HG03558 (cell line): ENCODE measurements at regions not wholly inside any gene's neighbourhood (a gene's known extent, or its start where the extent isn't known, plus 50 kb on each side); places are given as distances from the start of the nearest gene placed in this dataset.
A peak's percentile ranks its signal among the peaks of the same experiment; 100 is the strongest.

Experiments used
- ATAC-seq: cut with Tn5 transposase; IDR thresholded peaks from one replicate; pipeline ENCODE4 v1.9.1; 2021; ENCODE audit warnings: moderate number of reproducible peaks; ENCODE audit not compliant: unreplicated experiment; ENCODE audit errors: extremely low read depth

DNA sequence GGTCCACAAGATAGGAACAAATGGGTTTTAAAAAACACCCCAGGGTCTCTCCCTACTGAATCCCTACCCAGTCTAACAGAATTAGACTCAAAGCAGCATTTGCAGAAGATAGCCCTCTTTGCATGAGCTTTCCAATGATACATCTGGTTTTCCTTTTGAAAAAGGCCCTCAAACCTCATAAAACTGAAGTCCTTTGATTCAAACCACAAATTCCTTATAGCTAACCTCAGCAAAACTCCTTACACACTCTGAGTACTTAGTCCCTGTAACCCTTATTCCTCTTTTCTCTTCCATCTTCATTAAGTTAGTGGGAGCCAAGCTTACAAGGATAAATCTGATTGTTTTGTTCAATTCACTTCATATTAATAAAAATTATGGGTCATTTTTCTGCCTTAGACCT, 90.5 kb upstream of the TNC start:
- no peak for ATAC-seq

DNA sequence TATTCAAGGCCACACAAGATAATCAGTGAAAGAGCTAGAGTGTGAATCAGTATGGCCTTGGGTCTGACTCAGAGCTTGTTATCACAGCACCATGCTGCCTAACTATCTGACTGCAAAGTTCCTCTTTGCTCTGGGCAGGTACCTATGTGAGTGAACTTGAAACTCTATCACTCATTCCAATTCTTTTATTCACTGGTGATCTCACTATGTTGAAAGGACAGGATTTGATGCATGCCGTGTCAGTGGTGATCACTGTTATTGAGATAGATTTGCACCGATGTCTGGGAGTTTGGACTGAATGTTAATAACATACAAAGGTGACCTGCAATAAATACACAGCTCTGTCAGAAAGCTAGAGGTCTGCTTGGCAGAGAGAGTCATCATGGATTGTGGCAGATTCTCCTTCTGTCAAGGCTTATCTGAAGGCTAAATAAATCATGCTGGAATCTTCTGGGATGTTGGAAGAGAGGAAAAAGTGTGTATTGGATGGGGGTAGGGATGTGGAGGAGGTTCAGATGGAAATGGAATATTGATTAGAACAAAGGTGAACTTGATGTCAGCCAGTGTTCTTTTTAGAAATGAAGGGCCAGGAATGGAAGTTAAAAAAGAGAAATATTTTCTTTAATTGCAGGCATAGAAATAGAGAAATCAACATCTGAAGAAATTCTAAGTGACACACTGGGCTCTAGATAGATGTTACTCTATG, 91.8 kb upstream of the TNC start:
- peak; percentile 34 for ATAC-seq

DNA sequence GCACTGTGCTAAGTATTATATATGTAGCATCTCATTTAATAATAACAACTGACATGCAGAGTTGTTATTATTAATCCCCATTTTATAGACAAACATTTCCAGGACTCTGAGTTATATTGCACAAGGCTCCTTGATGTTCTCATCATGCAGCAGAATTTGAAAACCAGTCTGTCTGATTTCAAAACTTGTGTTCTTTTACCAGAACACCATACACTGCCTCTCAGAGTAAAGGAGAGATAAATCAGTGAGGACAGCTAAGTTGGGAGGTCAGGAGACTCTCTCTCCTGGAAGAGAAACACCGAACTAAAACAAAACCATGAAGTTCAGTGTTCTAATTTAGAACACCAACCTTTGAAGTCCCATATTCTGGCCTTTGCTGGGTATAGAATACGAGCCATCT, 92.7 kb upstream of the TNC start:
- no peak for ATAC-seq

DNA sequence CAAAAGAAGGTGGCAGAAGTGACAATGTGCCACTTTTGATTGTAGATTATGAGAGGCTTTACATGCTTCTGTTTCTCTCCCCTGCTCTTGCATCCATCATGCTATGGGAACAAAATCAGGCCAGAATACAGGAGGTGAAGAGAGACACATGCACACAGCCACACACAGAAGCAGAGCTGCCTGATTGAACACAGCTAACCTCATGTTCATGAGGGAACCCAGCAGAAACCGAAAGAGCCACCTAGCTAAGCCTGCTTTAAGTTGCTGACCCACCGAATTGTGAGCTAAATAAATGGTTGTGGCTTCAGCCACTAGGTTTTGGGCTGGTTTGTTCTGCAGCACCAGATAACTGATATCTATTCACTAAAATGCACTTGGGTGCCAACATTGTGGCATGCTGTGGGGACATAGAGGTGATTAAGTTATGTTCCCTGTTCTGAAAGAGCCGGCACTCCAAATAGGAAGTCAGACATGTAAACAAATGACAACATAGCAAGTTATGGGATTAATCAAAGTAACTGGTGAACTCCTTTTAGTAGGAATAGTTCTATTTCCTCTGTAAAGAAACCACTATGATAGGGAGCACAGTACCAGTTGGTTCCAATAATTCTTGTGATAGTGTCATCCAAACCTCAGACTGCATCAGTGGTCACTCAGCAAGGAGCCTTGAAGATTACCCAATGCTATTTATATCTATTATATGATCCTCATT, 93.6 kb upstream of the TNC start:
- ATAC-seq = peak; percentile 44

DNA sequence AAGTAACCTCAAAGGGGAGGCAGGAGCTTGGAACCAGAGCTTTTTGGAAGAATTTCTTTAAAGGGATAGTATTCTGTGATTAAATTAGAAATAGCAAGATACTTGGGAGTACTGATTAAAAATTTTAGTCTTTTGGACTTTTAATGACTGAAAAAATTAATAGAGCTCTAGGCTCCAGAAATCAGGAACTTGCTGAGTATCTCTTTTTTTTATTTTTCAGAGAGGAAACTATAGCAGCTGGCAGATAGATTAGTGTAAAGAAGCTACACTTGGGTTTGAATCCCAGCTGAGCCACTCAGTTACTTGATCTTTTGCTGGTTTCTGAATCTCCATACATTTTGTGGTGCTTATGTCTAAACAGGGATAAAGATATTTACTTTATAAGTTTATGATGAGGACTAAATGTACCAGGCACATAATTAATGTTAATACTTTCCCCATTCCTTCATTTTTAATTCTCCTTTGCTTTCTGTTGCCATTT, 94.2 kb upstream of the TNC start:
- no peak for ATAC-seq

DNA sequence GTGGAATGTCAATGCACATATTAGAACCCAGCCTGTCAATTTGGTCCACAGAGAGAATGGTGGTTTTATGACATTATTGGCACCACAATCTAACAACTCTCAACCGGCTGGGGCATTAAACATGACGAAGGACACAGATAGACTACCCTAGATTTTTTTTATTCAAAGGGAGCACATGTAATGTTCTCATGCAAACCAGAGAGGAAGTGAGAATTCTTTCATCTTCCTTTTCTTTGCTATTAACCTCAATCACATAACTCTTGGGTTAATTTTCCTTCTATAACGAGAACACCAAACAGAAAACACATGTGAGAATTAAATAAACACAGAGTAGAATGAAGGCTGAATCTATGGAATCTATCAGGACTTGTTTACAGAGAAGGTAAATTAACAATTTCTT, 94.9 kb upstream of the TNC start:
- no peak for ATAC-seq

DNA sequence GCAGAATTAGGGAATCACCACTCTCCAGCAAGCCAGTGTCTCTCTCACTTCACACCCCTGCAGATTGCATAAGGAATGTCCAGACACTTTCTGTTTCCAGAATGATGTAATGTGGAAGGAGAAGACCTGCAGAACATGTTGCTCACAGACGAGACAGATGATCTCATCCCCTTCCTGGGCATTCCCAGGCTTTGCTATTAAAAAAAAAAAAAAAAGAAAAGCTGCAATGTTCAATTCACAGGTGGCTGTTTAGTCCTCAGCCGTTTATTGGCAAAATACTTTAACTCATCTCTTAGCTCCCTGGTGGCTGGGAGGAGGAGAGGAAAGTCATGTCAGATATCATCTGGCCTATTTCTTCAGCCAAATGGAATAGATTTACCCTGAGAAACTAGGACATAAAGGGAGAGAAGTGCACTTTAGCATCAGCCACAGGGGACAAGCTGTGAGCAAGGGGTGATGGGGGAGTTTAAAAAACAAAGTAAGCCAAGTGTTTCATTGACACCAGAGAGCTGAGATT, 95.9 kb upstream of the TNC start:
- no peak for ATAC-seq

DNA sequence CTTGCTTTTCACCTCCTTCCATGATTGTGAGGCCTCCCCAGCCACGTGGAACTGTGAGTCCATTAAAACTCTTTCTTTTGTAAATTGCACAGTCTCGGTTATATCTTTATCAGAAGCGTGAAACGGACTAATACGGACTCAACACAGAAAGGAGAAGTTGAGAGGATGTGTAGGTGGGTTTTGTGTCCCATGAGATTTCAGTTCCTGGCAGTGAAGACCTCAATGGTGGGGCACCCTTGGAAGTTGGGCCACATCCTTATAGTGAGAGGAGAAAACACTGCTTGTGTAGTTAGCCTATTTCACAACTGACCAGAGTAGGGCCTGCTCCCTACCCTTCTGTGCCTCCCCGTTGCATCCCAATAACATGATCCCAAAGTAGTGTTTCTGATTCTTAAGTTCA, 98.9 kb upstream of the TNC start:
- no peak for ATAC-seq

DNA sequence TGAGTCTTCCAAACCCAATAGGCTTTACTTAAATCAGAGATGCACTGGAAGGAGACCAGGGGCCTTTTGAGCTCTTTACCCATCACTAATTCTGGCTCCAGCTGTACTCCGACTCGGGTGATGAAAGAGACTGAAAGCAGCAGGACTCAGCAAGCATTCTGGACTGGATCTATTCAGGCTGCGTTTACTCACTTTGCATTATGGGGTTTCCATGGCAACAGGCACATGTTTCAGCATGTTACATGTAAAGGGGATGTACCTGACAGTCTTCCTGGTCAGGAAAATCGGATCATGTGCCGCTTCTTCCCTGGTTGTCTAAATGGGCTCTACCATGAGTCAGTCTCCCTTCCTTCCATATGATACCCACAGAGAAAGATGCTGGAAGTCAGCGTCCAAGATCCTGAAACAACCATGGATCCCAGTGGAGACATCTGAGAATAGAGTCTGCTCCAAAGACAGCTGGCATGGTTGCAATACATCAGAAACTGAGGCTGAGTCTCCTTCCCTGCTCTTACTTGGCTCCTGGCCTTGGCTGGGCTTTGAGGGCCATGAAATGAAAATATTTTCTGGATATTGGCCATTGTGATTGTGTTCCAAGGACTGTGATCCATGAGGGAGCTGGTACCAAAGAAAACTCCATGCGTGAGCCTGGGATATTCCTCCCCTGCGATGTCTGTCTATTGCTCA, 102.5 kb upstream of the TNC start:
- no peak for ATAC-seq

DNA sequence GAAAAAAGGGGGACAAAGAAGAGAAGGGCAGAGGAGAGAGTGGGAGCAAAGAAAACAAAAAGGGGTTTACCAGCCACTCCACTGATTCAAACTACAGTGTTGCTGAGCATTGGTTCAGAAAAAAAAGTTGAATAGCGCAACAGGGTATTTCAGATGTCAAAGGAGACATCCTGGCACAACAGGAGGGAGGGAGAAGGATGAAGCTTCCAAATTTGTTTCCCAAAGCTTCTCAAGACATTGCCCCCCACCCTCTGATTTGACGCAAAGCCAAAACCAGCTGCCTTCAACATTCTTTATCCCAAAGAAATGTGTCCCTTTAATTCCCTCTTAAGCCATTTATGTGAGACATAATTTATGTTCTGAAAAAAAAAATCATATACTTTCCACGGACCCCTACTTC, 105.5 kb upstream of the TNC start:
- no peak for ATAC-seq

DNA sequence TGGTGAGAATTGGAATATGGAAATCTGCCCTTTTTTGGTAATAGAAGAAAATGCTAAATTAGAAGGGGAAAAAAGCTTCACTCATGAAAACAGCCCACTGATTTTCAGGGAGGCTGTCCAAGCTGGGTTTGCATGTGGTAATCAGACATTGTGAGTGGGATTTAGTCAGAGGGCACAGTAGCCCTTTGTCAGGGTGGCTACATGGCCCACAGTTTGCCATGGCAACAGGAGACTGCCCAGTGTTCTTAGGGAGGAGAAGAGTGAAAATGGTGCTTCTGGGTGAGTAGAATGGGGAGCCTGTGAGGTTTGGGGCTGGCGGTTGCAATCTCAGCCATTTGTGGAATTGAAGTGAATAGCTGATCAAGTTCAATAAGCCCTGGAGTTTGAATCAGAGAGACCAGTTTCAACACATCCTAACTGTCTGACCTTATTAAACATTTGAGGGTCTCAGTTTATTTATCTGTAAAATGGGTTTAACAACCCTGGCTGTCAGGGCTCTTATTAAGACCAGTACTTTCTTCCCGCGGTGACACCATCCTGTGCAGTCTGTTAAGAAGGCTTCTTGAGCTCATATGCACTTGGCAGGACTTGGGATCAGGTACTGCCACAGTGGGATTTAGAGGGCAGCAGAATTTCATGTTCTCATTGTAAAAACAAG, 107.6 kb upstream of the TNC start:
- ATAC-seq = no peak

DNA sequence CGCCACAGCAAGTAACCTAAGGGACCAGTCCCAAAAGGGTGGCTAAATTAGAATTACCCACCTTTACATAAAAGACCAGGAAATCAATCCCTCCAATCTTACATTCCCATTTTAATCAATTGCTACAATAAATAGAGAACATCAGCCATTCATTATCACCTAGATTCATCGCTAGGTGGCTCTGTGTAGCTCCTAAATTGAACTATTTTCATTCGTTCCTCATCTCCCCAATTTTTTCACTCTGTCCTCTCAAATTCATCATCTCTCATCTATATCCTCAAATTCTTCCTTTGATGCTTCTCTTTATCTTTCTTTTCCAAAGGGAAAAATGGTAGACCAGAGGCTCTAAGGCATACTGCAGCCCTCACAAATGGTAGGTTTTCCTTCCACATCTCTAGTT, 108.2 kb upstream of the TNC start:
- ATAC-seq = no peak

DNA sequence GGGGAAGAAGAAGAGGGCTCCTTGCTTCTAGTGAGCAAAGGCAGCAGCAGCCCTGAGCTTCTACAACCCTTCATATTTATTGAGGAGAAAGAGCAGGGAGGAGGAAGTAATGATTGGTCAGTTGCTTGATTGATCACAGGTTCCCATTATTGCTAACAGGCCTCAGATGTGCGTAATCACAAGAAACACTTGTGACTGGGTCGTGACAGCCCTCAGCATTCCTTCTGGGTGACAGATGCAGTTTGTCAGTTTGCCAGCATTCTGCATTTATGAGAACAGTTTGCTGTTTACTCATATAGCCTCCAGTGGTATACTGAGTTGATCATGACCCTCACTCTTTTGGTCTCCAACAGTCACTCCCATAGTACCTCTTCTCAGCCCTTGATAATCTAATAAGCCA, 111.5 kb upstream of the TNC start:
- no peak for ATAC-seq

DNA sequence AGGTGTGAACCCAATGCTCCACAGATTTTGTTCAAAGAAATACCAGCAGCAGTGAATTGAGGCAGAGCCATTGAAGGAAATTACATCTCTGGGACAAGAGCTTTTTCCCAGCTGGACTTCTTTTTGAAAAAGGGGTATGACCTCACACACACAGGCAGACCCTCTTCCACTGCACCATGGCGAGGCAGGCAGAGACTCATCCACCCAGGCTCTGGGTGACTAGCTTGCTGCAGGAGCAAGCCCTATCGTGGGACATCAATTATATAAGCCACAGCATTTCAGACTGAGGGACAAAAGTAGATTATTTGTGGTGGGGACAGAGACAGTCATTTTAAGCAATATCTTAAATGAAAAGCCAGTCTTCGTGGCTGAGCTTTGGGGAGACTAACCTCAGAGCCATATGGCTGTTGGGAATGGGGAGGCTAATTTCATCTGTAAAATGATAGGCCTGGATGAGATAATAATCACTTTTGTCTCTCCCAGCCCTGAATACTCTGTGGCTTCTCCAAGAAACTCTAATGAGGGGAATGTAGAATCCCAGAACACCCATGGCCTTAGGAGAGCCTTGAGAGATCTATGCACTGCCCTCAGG, 113.1 kb upstream of the TNC start:
- no peak for ATAC-seq

DNA sequence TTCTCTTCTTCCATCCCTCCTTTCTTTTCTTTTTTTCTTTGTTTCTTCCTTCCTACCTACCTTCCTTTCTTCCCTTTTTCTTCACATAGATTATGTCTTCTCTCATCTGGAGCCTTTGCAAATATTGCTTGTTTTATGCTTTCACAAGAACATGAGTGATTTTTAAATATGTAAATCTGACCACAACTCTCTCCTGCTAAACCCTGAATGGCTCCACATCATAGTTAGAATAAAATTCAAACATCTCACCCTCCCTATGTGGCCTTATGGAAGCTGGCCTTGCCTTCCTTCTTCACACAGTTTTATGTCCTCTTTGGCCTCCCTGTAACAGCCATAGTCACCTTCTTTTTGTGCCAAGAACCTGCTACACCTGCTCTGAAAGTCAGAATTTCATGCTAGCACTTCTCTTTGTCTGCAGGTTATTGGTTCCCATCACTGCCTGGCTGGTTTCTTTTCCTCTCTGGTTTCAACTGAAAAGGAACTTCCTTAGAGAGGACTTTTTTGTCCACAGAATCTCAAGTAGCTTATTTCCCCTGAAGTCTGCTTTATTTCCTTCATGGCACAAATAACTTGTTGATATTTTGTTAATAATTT, 114.3 kb upstream of the TNC start:
- ATAC-seq = no peak

DNA sequence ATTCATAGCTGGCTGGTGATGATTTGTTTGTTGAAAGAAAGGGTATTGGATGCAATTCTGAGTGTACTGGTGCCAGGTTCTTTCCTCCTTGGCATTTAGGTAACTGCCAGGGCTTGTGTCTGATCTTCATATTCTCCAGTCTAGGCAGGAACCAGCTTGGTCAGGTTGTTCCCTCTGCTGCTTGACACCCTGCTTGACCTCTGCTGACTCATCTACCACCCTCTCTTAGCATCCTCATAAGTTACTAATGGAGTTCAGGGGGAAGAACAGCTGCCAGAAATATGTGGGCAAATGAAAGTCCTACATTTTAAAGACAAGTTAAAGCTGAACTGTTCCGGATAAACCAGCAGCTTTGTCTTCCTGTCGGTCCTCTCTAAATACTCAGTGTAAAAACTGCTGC, 116.1 kb upstream of the TNC start:
- ATAC-seq = no peak

DNA sequence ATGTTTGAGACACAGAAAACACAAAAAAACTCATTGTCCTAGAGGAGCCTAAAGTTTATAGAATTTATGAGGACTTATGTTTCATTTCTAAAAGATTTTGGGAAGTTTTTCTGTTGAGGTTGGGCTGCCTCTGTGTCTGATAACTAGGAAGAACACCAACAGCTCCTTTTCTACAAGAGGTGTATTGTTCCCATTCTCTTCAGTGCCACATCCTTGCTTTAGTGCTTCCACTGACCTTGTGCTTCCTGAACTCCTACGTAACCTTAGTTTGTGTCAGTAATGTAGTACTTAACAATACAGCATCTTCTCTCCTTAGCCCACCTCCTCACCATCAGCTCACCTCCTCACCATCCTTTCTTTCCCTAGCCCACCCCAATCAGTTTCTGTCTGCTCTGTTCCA, 117.3 kb upstream of the TNC start:
- no peak for ATAC-seq

DNA sequence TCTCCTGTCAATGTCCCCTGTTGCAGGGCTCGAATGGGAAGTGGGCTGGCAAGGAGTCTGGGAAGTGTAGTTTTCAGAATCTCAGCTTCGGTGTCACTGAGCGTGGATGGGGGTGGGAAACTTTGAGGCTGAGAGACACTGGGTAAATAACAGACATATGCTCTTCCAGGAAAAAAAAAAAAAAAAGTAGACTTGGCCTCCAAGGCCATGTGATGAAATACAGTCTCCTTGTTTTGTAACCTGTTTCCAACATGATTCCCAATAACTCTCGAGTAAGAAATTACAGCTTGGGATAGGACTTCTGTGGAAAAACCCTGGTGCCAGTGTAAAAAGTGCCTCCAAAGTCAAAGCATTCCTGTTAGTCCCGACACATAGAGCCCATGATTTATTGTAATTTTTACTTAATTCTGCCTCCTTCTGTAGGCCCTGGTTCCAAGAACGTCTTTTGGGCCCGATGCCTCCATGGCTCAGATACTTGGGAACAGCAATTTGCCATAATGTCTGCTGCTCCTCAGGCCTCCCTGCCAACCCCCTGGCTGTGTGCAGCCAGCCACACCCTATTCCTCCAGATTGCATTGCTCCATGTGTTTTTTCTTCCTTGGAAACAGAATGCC, 119.5 kb upstream of the TNC start:
- ATAC-seq = no peak

DNA sequence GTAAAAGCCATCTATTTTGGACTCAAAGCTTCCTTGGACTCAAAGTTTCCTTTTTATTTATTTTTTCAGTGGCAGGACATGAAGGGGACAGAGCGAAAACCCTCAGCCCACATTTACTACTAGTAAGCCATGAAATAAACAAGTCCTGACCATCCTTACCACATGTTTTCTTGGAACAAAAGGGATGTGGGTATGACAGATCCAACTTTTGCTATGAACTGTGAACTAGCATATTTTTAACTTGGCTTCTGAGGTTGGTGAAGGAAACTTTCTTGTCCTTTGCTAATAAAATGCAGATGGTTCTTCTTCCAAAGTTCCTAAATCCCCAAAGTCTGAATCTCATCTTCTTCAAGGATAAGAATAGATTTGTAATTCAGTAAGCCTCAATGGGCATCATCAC, 122.7 kb upstream of the TNC start:
- ATAC-seq = no peak

DNA sequence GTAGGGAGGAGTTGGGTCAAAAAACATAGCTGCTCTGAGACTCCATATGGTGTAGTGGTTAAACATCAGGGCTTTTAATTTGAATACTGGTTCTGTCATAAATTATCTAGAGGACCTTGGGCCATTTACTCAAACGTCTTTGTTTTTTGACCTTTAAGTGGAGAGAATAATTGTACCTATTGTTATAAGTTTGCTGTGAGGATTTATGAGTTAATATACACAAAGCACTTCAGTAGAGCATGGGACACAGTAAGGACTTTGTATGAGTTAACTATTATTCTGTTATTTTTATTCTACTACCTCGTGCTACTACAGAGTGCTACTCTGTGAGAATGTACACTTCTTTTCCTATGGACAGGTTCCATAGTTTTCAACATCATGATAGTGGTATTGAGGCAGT, 123.7 kb upstream of the TNC start:
- no peak for ATAC-seq
